ENCODE measurements at regions not wholly inside any gene's neighbourhood (a gene's known extent, or its start where the extent isn't known, plus 50 kb on each side); places are given as distances from the start of the nearest gene placed in this dataset.

GRCh38 chr16:8158051-8158450 lies 432.3 kb downstream of the TMEM114 start:
- no peak overlapping the region for H3K4me3 ChIP-seq (ENCODE audit: low read depth, low read length)
- TF ChIP-seq CTCF (conservative IDR thresholded peaks at IDR 0.05; ENCODE audit: low read depth, low read length), result no peak
- no peak for DNase-seq (ENCODE audit: low read depth)

- no peak for TF ChIP-seq CTCF (conservative IDR thresholded peaks at IDR 0.05; ENCODE audit: low read depth, low read length)
- H3K4me3 ChIP-seq (ENCODE audit: low read depth, low read length), result no peak overlapping the region
- no peak for DNase-seq (ENCODE audit: low read depth)
Observed at GRCh38 chr16:8155275-8155674, 435.0 kb downstream of the TMEM114 start.

- H3K4me3 ChIP-seq (ENCODE audit: low read depth, low read length), result no peak overlapping the region
- no peak for TF ChIP-seq CTCF (conservative IDR thresholded peaks at IDR 0.05; ENCODE audit: low read depth, low read length)
- DNase-seq (ENCODE audit: low read depth), result no peak
Observed at GRCh38 chr16:8146256-8147012, 443.9 kb downstream of the TMEM114 start.

- DNase-seq (ENCODE audit: low read depth), result no peak
- TF ChIP-seq CTCF (conservative IDR thresholded peaks at IDR 0.05; ENCODE audit: low read depth, low read length), result no peak
- H3K4me3 ChIP-seq (ENCODE audit: low read depth, low read length), result no peak overlapping the region
Observed at GRCh38 chr16:8138666-8139065, 451.6 kb downstream of the TMEM114 start.

- no peak overlapping the region for H3K4me3 ChIP-seq (ENCODE audit: low read depth, low read length)
- no peak for DNase-seq (ENCODE audit: low read depth)
- no peak for TF ChIP-seq CTCF (conservative IDR thresholded peaks at IDR 0.05; ENCODE audit: low read depth, low read length)
Observed at GRCh38 chr16:8137606-8138005, 452.7 kb downstream of the TMEM114 start.

GRCh38 chr16:8130197-8130596 lies 460.1 kb downstream of the TMEM114 start:
- no peak for DNase-seq (ENCODE audit: low read depth)
- TF ChIP-seq CTCF (conservative IDR thresholded peaks at IDR 0.05; ENCODE audit: low read depth, low read length), result no peak
- H3K4me3 ChIP-seq (ENCODE audit: low read depth, low read length), result no peak overlapping the region

GRCh38 chr16:8127070-8127469 lies 463.2 kb downstream of the TMEM114 start:
- TF ChIP-seq CTCF (conservative IDR thresholded peaks at IDR 0.05; ENCODE audit: low read depth, low read length), result no peak
- no peak for DNase-seq (ENCODE audit: low read depth)
- H3K4me3 ChIP-seq (ENCODE audit: low read depth, low read length), result no peak overlapping the region

All from epithelial cell of proximal tubule (primary cell).